Thymus (tissue), 11 donors: ENCODE measurements at regions not wholly inside any gene's neighbourhood (a gene's known extent, or its start where the extent isn't known, plus 50 kb on each side); places are given as distances from the start of the nearest gene placed in this dataset.
"Not testable (repeated sequence)": the region's sequence is repeated elsewhere in the genome, so short reads cannot be mapped to it uniquely, and the experiment has no call there.

Source experiments
- DNase-seq, 9 donors: peaks; one replicate each; pipeline ENCODE4 v3.0.0-alpha.2; 2013; ENCODE audit warnings: low spot score in 9 of 9, low read depth in 6 of 9, missing footprints in 1 of 9
- H3K27ac ChIP-seq, 2 donors: one replicate each; pipeline ENCODE4 v1.5.1; 2013; ENCODE audit warnings: control low read depth in 1 of 2, low read depth in 1 of 2, low read length in 1 of 2, mild to moderate bottlenecking in 1 of 2, moderate library complexity in 1 of 2
- H3K27me3 ChIP-seq, 2 donors: one replicate each; pipeline ENCODE4 v1.5.1; 2013; ENCODE audit warnings: low read length in 1 of 2; ENCODE audit not compliant: control insufficient read depth in 2 of 2, insufficient read depth in 1 of 2
- H3K36me3 ChIP-seq, 2 donors: one replicate each; pipeline ENCODE4 v1.5.1; 2013; ENCODE audit warnings: low read length in 1 of 2, mild to moderate bottlenecking in 1 of 2, moderate library complexity in 1 of 2; ENCODE audit not compliant: control insufficient read depth in 2 of 2, insufficient read depth in 2 of 2
- H3K4me1 ChIP-seq, 2 donors: one replicate each; pipeline ENCODE4 v1.5.1; 2013; ENCODE audit warnings: low read length in 2 of 2; ENCODE audit not compliant: control insufficient read depth in 2 of 2, insufficient read depth in 2 of 2
- H3K4me3 ChIP-seq, 2 donors: one replicate each; pipeline ENCODE4 v1.5.1; 2013; ENCODE audit warnings: low read length in 2 of 2, control low read depth in 1 of 2, mild to moderate bottlenecking in 1 of 2
- H3K9me3 ChIP-seq, 2 donors: one replicate each; pipeline ENCODE4 v1.5.1; 2013; ENCODE audit warnings: low read length in 1 of 2, mild to moderate bottlenecking in 1 of 2; ENCODE audit not compliant: control insufficient read depth in 2 of 2, insufficient read depth in 1 of 2
- WGBS: extraction: QIAGEN DNeasy Blood & Tissue Kit; methylation state at CpG from one replicate; pipeline ENCODE4 v1.1.7; 2013; 5-methylcytosine and 5-hydroxymethylcytosine counted together
- donor health status: healthy.

- H3K4me3 ChIP-seq, H3K36me3 ChIP-seq, H3K27me3 ChIP-seq, H3K9me3 ChIP-seq, H3K27ac ChIP-seq, H3K4me1 ChIP-seq, DNase-seq: not testable (repeated sequence)
Measured at GRCh38 chr10:42533866-42534265, 104.5 kb downstream of the ZNF33B start.

DNA sequence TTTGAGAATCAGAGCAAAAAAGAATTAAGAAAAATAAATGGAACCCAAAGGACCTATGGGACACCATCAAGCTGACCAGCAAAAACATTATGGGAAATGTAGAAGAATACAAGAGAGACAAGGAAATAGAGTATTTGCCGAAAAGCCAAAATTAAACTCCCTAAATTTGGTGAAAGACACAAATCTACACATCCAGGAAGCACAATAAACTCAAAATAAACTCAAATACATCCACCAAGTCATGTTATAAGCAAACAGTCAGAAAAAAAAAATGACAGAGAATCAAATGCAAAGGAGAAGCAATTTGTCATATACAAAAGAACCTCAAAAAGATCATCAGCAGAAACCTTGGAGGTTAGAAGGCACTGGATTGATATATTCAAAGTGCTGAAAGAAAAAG, 105.4 kb downstream of the ZNF33B start:
- Histone ChIP-seq H3K27ac (no peak overlapping the region), H3K4me3 (no peak overlapping the region), H3K36me3 (no peaks in the 10 kb centered on the region), H3K4me1 (no peaks in the 10 kb centered on the region), H3K27me3 (no peaks in the 10 kb centered on the region), H3K9me3 (no peaks in the 10 kb centered on the region)
- no peak for DNase-seq
- WGBS: 94% methylated on average over 1 of the region's 1 CpG

GRCh38 chr10:42523098-42523497, 115.3 kb downstream of the ZNF33B start:
- Histone ChIP-seq H3K4me1 (no peaks in the 10 kb centered on the region), H3K9me3 (peaks cover 7 to 11% of the 10 kb centered on the region in 2 donors), H3K27ac (no peak overlapping the region), H3K4me3 (no peak overlapping the region), H3K36me3 (peaks cover 18 to 27% of the 10 kb centered on the region in 2 donors), H3K27me3 (no peaks in the 10 kb centered on the region)
- no peak for DNase-seq
- 98% methylated on average over 2 of the region's 2 CpGs for WGBS

DNA sequence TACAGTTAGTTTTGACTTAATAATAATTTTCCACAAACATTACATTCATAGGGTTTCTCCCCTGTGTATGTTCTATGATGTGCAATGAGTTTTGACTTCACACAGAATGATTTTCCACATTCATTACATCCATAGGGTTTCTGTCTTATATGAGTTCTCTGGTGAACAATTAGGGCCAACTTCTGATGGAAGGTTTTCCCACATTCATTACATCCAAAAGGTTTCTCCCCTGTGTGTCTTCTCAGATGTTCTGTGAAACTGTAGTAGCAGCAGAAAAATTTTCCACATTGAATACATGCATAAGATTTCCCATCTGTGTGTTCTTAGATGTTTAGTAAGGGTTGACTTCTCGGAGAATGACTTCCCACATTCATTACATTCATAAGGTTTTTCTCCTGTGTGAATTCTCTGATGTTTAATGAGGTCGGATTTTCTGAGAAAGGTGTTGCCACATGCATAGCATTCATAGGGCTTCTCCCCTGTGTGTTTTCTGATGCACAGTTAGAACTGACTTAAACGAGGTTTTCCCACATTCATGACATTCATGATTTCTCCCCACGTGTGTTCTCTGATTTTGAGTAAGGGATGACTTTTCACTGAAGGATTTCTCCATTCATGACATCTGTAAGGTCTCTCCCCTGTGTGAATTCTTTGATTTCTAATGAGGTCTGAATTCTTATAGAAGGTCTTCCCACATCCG, 118.5 kb downstream of the ZNF33B start:
- H3K36me3 ChIP-seq: peaks cover 18 to 26% of the 10 kb centered on the region in 2 donors

DNA sequence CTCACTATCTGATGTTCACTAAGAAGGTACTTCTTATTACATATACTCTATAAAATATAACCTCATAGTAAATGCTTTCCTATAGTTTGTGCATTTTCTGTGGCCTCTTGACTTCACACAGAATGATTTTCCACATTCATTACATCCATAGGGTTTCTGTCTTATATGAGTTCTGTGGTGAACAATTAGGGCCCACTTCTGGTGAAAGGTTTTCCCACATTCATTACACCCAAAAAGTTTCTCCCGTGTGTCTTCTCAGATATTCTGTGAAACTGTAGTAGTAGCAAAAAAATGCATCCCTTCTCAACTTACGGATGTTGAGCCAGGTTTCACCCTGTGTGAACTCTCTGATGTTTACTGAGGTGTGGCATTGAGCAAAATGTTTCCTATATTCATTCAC, 119.3 kb downstream of the ZNF33B start:
- peaks cover 18% of the 10 kb centered on the region in 2 donors for H3K36me3 ChIP-seq
- WGBS: 98% methylated on average over 2 of the region's 2 CpGs
- no peak overlapping the region for H3K4me3 ChIP-seq
- no peaks in the 10 kb centered on the region for H3K4me1 ChIP-seq
- DNase-seq: no peak
- peaks cover 9 to 28% of the 10 kb centered on the region in 2 donors for H3K9me3 ChIP-seq
- no peak overlapping the region for H3K27ac ChIP-seq
- H3K27me3 ChIP-seq: no peaks in the 10 kb centered on the region

More for the DNA sequence above, 118.5 kb downstream of the ZNF33B start:
- Histone ChIP-seq H3K27ac (no peak overlapping the region), H3K27me3 (no peaks in the 10 kb centered on the region), H3K4me1 (no peaks in the 10 kb centered on the region), H3K4me3 (no peak overlapping the region), H3K9me3 (peaks cover 9 to 26% of the 10 kb centered on the region in 2 donors)
- 90% methylated on average over 5 of the region's 5 CpGs for WGBS
- DNase-seq: no peak

DNA sequence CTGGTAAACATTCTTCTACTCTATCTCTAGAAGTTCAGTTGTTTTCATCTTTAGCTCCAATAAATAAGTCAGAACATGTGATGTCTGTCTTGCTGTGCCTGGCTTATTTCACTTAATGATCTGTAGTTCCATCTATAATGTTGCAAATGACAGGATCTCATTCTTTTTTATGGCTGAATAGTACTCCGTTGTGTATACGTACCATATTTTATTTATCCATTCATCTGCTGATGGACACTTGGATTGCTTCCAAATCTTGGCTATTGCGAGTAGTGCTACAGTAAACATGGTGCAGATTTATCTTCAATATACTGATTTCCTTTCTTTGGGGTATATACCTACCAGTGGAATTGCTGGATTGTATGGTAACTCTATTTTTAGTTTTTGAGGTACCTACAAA, 124.4 kb downstream of the ZNF33B start:
- no peaks in the 10 kb centered on the region for H3K27me3 ChIP-seq
- H3K36me3 ChIP-seq: no peaks in the 10 kb centered on the region
- H3K27ac ChIP-seq: no peak overlapping the region
- 96% methylated on average over 3 of the region's 3 CpGs for WGBS
- peaks cover 3 to 29% of the 10 kb centered on the region in 2 donors for H3K9me3 ChIP-seq
- H3K4me3 ChIP-seq: no peak overlapping the region
- no peaks in the 10 kb centered on the region for H3K4me1 ChIP-seq
- no peak for DNase-seq

DNA sequence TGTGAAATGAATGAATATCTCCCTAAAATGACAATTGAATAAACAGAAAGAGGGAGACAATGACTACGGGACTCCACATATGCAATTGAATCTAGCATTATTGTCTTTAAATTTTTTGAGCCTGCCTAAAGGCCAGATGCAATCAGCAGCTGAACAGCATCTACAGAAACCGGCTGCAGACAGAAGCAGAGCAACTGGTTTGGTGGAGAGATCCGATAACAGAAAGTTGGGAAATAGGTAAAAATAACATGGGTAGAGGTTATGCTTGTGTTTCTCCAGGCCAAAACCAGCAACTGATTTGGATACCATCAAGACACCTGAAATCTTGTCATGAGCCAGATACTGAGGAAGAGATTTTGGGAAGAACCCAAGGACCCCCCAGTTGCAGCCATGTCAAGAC, 146.6 kb downstream of the ZNF33B start:
- Histone ChIP-seq H3K4me3 (no peak overlapping the region), H3K27ac (no peak overlapping the region), H3K36me3 (no peaks in the 10 kb centered on the region), H3K27me3 (no peaks in the 10 kb centered on the region), H3K9me3 (peaks cover 0 to 4% of the 10 kb centered on the region in 2 donors), H3K4me1 (no peaks in the 10 kb centered on the region)
- no peak for DNase-seq
- 95% methylated on average over 3 of the region's 3 CpGs for WGBS

- DNase-seq: no peak
- H3K4me3 ChIP-seq: no peak overlapping the region
Measured at GRCh38 chr10:42491001-42491592, 147.3 kb downstream of the ZNF33B start.

DNA sequence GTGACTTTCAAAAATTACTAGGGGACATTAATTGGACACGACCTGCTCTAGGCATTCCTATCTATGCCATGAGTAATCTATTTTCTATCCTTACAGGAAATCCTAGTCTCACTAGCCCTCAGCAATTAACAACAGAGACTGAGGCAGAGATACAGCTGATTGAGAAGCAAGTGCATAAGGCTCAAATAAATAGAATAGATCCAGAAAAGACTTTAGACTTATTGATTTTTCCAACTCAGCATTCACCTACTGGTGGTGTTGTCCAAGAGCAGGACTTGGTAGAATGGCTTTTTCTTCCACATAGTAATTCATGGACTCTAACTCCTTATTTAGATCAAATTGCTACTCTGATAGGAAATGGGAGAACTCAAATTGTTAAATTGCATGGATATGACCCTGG, 148.0 kb downstream of the ZNF33B start:
- peaks cover 0 to 4% of the 10 kb centered on the region in 2 donors for H3K9me3 ChIP-seq
- H3K27me3 ChIP-seq: no peaks in the 10 kb centered on the region
- H3K27ac ChIP-seq: no peak overlapping the region
- no peaks in the 10 kb centered on the region for H3K36me3 ChIP-seq
- DNase-seq: no peak
- H3K4me3 ChIP-seq: no peak overlapping the region
- WGBS: 77% methylated on average over 1 of the region's 1 CpG
- no peaks in the 10 kb centered on the region for H3K4me1 ChIP-seq

More at GRCh38 chr10:42491001-42491592, 147.3 kb downstream of the ZNF33B start:
- WGBS: 70% methylated on average over 2 of the region's 2 CpGs
- peaks cover 0 to 4% of the 10 kb centered on the region in 2 donors for H3K9me3 ChIP-seq
- H3K27me3 ChIP-seq: no peaks in the 10 kb centered on the region
- no peaks in the 10 kb centered on the region for H3K4me1 ChIP-seq
- H3K36me3 ChIP-seq: no peaks in the 10 kb centered on the region
- no peak overlapping the region for H3K27ac ChIP-seq
